Muscle of leg (tissue), 3 donors: ENCODE measurements at regions not wholly inside any gene's neighbourhood (a gene's known extent, or its start where the extent isn't known, plus 50 kb on each side); places are given as distances from the start of the nearest gene placed in this dataset.
"Not testable (repeated sequence)": the region's sequence is repeated elsewhere in the genome, so short reads cannot be mapped to it uniquely, and the experiment has no call there.

ENCODE experiments used
- DNase-seq: peaks from one replicate; pipeline ENCODE4 v3.0.0; 2013
- H3K27ac ChIP-seq: one replicate; pipeline ENCODE4 v1.5.1; 2013; ENCODE audit warnings: mild to moderate bottlenecking, low read length, control low read depth
- H3K27me3 ChIP-seq: one replicate; pipeline ENCODE4 v1.6.1; 2013; ENCODE audit warnings: low read length; ENCODE audit not compliant: control insufficient read depth, insufficient read depth
- H3K36me3 ChIP-seq: one replicate; pipeline ENCODE4 v1.6.1; 2013; ENCODE audit warnings: low read length; ENCODE audit not compliant: control insufficient read depth, insufficient read depth
- H3K4me1 ChIP-seq: one replicate; pipeline ENCODE4 v1.6.1; 2013; ENCODE audit warnings: low read length; ENCODE audit not compliant: control insufficient read depth, insufficient read depth
- H3K4me3 ChIP-seq: one replicate; pipeline ENCODE4 v1.5.1; 2013; ENCODE audit warnings: low read length, control low read depth
- H3K9me3 ChIP-seq: replicated peaks from 2 replicates; pipeline ENCODE4 v1.6.1; 2013; ENCODE audit warnings: low read depth, low read length; ENCODE audit not compliant: control insufficient read depth
- WGBS: methylation state at CpG from one replicate; pipeline ENCODE4 v1.1.5; 2013; ENCODE audit warnings: missing lambda C conversion rate; ENCODE audit not compliant: insufficient coverage; 5-methylcytosine and 5-hydroxymethylcytosine counted together

- DNase-seq, H3K4me3 ChIP-seq, H3K9me3 ChIP-seq, H3K27ac ChIP-seq, H3K27me3 ChIP-seq, H3K4me1 ChIP-seq, H3K36me3 ChIP-seq: not testable (repeated sequence)
- 64% methylated on average over 3 of the region's 4 CpGs for WGBS
These were observed 1148.9 kb downstream of the SORCS1 start for GRCh38 chr10:106015369-106016199.

- no CpG with 5 or more reads among the region's 3 CpGs for WGBS
- H3K4me3 ChIP-seq, result no peak overlapping the region
- H3K9me3 ChIP-seq, result peaks cover 4% of the 10 kb centered on the region
These were observed 1153.3 kb downstream of the SORCS1 start for GRCh38 chr10:106011250-106011649.

GRCh38 chr10:106000721-106001120 lies 1163.8 kb downstream of the SORCS1 start:
- H3K9me3 ChIP-seq, result no peaks in the 10 kb centered on the region
- no CpG with 5 or more reads among the region's 2 CpGs for WGBS
- no peaks in the 10 kb centered on the region for H3K27me3 ChIP-seq
- H3K36me3 ChIP-seq, result no peaks in the 10 kb centered on the region
- H3K27ac ChIP-seq, result no peak overlapping the region
- H3K4me3 ChIP-seq, result no peak overlapping the region
- DNase-seq, result peak; percentile 35
- no peaks in the 10 kb centered on the region for H3K4me1 ChIP-seq

More at GRCh38 chr10:106011250-106011649, 1153.3 kb downstream of the SORCS1 start:
- Histone ChIP-seq H3K27ac (no peak overlapping the region), H3K36me3 (no peaks in the 10 kb centered on the region), H3K27me3 (no peaks in the 10 kb centered on the region), H3K4me1 (no peaks in the 10 kb centered on the region)
- DNase-seq, result no peak

GRCh38 chr10:105993609-105994008 lies 1170.9 kb downstream of the SORCS1 start:
- DNase-seq, result no peak
- Histone ChIP-seq H3K27me3 (no peaks in the 10 kb centered on the region), H3K36me3 (no peaks in the 10 kb centered on the region), H3K4me1 (no peaks in the 10 kb centered on the region), H3K27ac (no peak overlapping the region), H3K4me3 (no peak overlapping the region), H3K9me3 (no peaks in the 10 kb centered on the region)
- no CpG with 5 or more reads among the region's 3 CpGs for WGBS

GRCh38 chr10:105992928-105993327 lies 1171.6 kb downstream of the SORCS1 start:
- H3K4me3 ChIP-seq, result no peak overlapping the region
- H3K9me3 ChIP-seq, result no peaks in the 10 kb centered on the region
- no peaks in the 10 kb centered on the region for H3K36me3 ChIP-seq
- no peaks in the 10 kb centered on the region for H3K27me3 ChIP-seq
- H3K27ac ChIP-seq, result no peak overlapping the region
- H3K4me1 ChIP-seq, result no peaks in the 10 kb centered on the region
- DNase-seq, result no peak

GRCh38 chr10:105990529-105990928 lies 1174.0 kb downstream of the SORCS1 start:
- H3K27ac ChIP-seq, result no peak overlapping the region
- DNase-seq, result no peak
- no peaks in the 10 kb centered on the region for H3K27me3 ChIP-seq
- H3K4me1 ChIP-seq, result peaks cover 5% of the 10 kb centered on the region
- no peak overlapping the region for H3K4me3 ChIP-seq
- no peaks in the 10 kb centered on the region for H3K36me3 ChIP-seq
- no peaks in the 10 kb centered on the region for H3K9me3 ChIP-seq
- 95% methylated on average over 2 of the region's 2 CpGs for WGBS

- H3K27ac ChIP-seq, result no peak overlapping the region
- H3K27me3 ChIP-seq, result no peaks in the 10 kb centered on the region
- no peaks in the 10 kb centered on the region for H3K36me3 ChIP-seq
- no peak overlapping the region for H3K4me3 ChIP-seq
- no peaks in the 10 kb centered on the region for H3K9me3 ChIP-seq
- WGBS, result 92% methylated on average over 3 of the region's 3 CpGs
- H3K4me1 ChIP-seq, result peaks cover 5% of the 10 kb centered on the region
- no peak for DNase-seq
These were observed 1174.5 kb downstream of the SORCS1 start for GRCh38 chr10:105989995-105990394.

- H3K27ac ChIP-seq, result no peak overlapping the region
- no peaks in the 10 kb centered on the region for H3K9me3 ChIP-seq
- peaks cover 5% of the 10 kb centered on the region for H3K4me1 ChIP-seq
- no CpG with 5 or more reads among the region's 1 CpG for WGBS
- no peak for DNase-seq
- H3K4me3 ChIP-seq, result no peak overlapping the region
- no peaks in the 10 kb centered on the region for H3K27me3 ChIP-seq
- no peaks in the 10 kb centered on the region for H3K36me3 ChIP-seq
These were observed 1175.7 kb downstream of the SORCS1 start for GRCh38 chr10:105988848-105989247.

GRCh38 chr10:105986912-105987635 lies 1177.4 kb downstream of the SORCS1 start:
- Histone ChIP-seq H3K4me1 (peaks cover 5% of the 10 kb centered on the region), H3K27ac (peak overlapping the region; percentile 22), H3K36me3 (no peaks in the 10 kb centered on the region), H3K27me3 (no peaks in the 10 kb centered on the region), H3K9me3 (no peaks in the 10 kb centered on the region), H3K4me3 (no peak overlapping the region)
- DNase-seq, result peak; percentile 93
- no CpG with 5 or more reads among the region's 3 CpGs for WGBS

- H3K27me3 ChIP-seq, result no peaks in the 10 kb centered on the region
- no peak overlapping the region for H3K4me3 ChIP-seq
- H3K4me1 ChIP-seq, result peaks cover 5% of the 10 kb centered on the region
- no peaks in the 10 kb centered on the region for H3K9me3 ChIP-seq
- H3K36me3 ChIP-seq, result no peaks in the 10 kb centered on the region
- H3K27ac ChIP-seq, result no peak overlapping the region
- DNase-seq, result no peak
- 100% methylated on average over 1 of the region's 2 CpGs for WGBS
These were observed 1178.0 kb downstream of the SORCS1 start for GRCh38 chr10:105986486-105986885.
